Coronary artery (tissue), 2 donors: ENCODE measurements at regions not wholly inside any gene's neighbourhood (a gene's known extent, or its start where the extent isn't known, plus 50 kb on each side); places are given as distances from the start of the nearest gene placed in this dataset.
"Not testable (repeated sequence)": the region's sequence is repeated elsewhere in the genome, so short reads cannot be mapped to it uniquely, and the experiment has no call there.

Source experiments
- DNase-seq: peaks from one replicate; pipeline ENCODE4 v3.0.0-alpha.2; 2017; ENCODE audit warnings: low spot score
- H3K27ac ChIP-seq, 2 donors: fragments of 200-600 bp; sonication (generic); one replicate each; pipeline ENCODE4 v1.5.1; 2016 to 2019
- H3K4me3 ChIP-seq: fragments of 200-600 bp; sonication (generic); 2 replicates; pipeline ENCODE4 v1.5.1; 2016; ENCODE audit warnings: mild to moderate bottlenecking, moderate library complexity
- CTCF ChIP-seq: fragments of 200-600 bp; sonication (generic); IDR thresholded peaks from one replicate; pipeline ENCODE4 v1.5.1; 2019; ENCODE audit warnings: antibody characterized with exemption

DNA sequence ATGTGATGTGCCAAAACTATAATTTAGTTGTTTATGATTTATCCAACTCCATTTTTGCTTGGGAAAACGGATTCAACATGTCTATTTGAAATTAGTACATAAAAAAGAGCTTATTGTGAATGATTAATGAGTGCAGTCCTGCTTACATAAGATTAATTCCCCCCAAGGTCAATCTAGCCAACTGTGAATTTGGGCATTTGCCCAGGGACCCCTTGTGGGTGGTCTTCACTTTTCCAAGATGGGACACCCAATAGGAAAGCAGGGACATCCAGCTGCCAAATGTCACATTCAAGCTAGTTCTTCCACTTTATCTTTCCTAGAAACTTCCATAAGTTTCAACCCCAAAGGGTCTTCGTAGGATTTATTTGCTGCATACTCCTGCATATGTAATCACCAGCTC is 362.4 kb upstream of the PKN2 start:
- TF ChIP-seq CTCF, result no peak
- H3K4me3 ChIP-seq, result no peak overlapping the region
- H3K27ac ChIP-seq, result no peak overlapping the region
- no peak for DNase-seq

- no peak overlapping the region for H3K4me3 ChIP-seq
- TF ChIP-seq CTCF, result no peak
- H3K27ac ChIP-seq, result no peak overlapping the region
- DNase-seq, result no peak
Measured at GRCh38 chr1:88324899-88325298, 359.2 kb upstream of the PKN2 start.

GRCh38 chr1:88327391-88328267 is 356.4 kb upstream of the PKN2 start:
- peak overlapping the region in 1 of 2 donors; percentile 5 for H3K27ac ChIP-seq
- DNase-seq, result no peak
- H3K4me3 ChIP-seq, result no peak overlapping the region
- TF ChIP-seq CTCF, result no peak

- Histone ChIP-seq H3K27ac (no peak overlapping the region), H3K4me3 (no peak overlapping the region)
- no peak for TF ChIP-seq CTCF
- no peak for DNase-seq
Measured at GRCh38 chr1:88330201-88330600, 353.9 kb upstream of the PKN2 start.

DNA sequence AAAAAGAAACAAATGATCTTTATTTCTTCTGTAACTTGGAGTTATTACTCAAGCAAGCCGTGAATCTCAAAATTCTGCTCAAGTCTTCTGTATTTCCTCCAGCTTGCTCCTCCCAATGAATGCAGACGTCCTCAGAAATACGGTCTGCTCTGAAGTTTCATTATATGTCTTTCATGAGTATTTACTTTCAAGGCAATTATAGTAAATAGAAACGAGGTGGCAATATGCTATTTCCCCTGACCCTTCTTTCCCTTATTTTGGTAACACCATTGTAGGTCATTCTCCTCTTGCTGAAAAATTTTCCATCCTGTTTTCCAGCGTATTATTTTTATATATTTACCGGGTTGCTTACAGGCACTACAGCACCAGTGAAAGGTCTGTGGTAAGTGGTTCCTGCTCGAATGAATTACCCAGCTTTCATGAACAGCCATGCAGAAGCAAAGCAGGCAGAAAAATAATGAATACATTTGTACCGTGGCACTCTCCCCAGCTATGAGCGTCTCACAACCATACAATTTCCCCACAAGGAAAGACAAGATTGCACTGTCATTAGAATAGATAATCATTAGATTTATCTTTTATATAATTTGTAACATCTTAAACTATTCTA is 350.9 kb upstream of the PKN2 start:
- no peak for TF ChIP-seq CTCF
- Histone ChIP-seq H3K27ac (no peak overlapping the region), H3K4me3 (no peak overlapping the region)
- DNase-seq, result no peak

DNA sequence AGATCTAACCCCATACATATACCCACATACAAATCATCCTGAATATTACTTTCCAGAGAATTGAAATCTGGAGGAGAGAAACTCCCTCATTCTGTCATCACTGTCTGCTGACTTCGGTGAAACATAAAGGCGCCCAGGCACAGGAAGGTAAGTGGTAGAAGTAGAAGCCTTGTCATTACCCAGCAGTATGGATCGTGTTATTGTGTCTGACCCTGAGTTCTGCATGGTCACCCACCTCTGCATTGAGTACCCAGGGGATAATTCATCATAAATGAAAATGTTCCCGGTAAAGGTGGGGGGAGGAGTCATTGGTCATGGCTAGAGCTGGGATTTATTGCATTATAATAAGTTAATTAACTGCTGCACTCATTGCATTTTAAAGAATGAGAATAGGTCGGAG is 342.6 kb upstream of the PKN2 start:
- no peak for TF ChIP-seq CTCF
- H3K27ac ChIP-seq, result no peak overlapping the region
- H3K4me3 ChIP-seq, result no peak overlapping the region
- DNase-seq, result no peak

- not testable (repeated sequence) for DNase-seq, H3K27ac ChIP-seq, H3K4me3 ChIP-seq
Measured at GRCh38 chr1:88342081-88342480, 342.0 kb upstream of the PKN2 start.
